GM10248 (cell line): ENCODE measurements at regions not wholly inside any gene's neighbourhood (a gene's known extent, or its start where the extent isn't known, plus 50 kb on each side); places are given as distances from the start of the nearest gene placed in this dataset.

ENCODE experiments used
- CTCF ChIA-PET: fragments of 300-600 bp; sonication (Branson Sonifier 250); formaldehyde crosslinking; extraction: SDS; loops from one replicate; lab custom pipeline; 2021; ENCODE audit warnings: antibody characterized with exemption; lab: Yijun Ruan, JAX
- POLR2A ChIA-PET: fragments of 350-650 bp; sonication (Branson Sonifier 250); formaldehyde crosslinking; extraction: SDS; loops from one replicate; lab custom pipeline; 2020; ENCODE audit warnings: antibody characterized with exemption; lab: Yijun Ruan, JAX
- DNase-seq: peaks from one replicate; pipeline ENCODE4 v3.0.0; 2012; ENCODE audit errors: extremely low spot score
- TF ChIP-seq, protein P1 (sequence below): IDR thresholded peaks from 2 replicates; pipeline ENCODE4 v1.5.1; 2012; ENCODE audit warnings: mild to moderate bottlenecking, low read depth; ENCODE audit errors: extremely low read depth, missing control alignments, control extremely low read depth

DNA sequence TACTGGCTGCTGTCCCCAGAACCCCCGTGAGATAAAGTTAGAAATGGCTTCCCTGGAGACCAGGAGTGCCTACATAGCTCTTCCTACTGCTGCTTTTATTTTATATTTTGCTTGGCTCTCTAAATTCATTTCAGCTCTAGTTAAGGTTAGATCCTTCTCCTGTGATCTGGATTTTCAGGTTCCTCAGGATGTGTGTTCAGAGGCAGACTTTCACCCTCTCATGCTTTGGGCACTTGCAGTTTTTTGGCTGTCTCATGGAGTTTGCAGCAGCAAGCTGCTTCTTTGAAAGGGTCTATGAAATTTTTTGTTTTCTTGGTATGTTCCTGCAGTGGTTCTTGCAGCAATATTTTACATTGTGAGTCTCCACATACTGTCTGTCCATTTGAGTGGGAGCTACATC is 93.3 kb downstream of the ATP23 start:
- POLR2A ChIA-PET, result no interaction called here
- TF ChIP-seq, protein P1, sequence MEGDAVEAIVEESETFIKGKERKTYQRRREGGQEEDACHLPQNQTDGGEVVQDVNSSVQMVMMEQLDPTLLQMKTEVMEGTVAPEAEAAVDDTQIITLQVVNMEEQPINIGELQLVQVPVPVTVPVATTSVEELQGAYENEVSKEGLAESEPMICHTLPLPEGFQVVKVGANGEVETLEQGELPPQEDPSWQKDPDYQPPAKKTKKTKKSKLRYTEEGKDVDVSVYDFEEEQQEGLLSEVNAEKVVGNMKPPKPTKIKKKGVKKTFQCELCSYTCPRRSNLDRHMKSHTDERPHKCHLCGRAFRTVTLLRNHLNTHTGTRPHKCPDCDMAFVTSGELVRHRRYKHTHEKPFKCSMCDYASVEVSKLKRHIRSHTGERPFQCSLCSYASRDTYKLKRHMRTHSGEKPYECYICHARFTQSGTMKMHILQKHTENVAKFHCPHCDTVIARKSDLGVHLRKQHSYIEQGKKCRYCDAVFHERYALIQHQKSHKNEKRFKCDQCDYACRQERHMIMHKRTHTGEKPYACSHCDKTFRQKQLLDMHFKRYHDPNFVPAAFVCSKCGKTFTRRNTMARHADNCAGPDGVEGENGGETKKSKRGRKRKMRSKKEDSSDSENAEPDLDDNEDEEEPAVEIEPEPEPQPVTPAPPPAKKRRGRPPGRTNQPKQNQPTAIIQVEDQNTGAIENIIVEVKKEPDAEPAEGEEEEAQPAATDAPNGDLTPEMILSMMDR, result no peak
- CTCF ChIA-PET, result no interaction called here
- no peak for DNase-seq

DNA sequence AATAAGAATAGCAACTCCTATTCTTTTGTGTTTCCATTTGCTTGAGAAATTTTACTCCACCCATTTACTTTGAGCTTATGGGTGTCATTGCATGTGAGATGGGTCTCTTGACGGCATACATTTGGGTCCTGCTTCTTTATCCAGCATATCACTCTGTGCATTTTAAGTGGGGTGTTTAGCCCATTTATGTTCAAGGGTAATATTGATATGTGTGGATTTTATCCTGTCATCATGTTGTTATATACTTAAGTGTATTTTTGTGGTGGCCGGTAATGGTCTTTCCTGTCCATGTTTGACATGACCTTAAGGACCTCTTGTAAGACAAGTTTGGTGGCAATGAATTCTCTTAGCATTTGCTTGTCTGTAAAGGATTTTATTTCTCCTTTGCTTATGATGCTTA is 100.1 kb downstream of the ATP23 start:
- TF ChIP-seq, protein P1, result no peak
- DNase-seq, result no peak
- POLR2A ChIA-PET, result no interaction called here
- CTCF ChIA-PET, result no interaction called here

DNA sequence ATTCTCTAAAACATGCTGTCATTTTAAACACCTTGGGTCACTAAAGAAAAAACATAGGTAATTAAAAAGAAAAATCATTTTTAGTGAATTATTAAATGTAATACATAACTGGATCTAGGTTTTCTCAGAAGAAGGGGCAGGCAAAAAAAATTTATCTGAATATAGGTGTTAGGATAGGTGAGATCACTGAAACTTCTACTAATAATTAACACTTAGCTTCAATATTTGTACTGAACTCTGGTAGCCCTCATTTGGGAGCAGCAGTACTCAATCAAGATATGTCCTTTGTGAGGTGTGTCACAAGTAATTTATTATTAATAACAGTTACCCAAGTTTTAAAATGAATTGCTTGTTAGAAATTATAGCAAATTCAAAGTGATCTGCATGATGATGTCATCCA is 103.6 kb downstream of the ATP23 start:
- no peak for DNase-seq
- CTCF ChIA-PET, result no interaction called here
- TF ChIP-seq, protein P1, result no peak
- POLR2A ChIA-PET, result no interaction called here

DNA sequence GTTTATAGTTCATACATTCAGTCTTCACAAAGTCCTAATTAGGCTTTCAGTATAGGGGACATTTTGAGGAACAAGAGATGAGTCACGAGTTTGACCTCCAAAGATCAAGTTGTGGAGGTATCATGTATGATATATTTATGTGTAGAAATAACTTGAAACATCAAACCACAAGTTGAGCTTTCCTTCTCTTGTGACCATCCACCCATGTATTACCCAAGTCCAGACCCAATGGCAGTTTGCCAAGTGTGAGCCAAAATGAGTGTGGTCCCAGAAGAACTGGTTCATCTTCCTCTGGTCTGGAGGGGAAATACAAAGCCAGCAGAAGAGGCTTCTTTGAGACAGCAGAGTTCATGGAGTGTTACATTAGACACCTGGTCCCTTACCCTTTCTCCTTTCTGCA is 104.9 kb downstream of the ATP23 start:
- TF ChIP-seq, protein P1, result no peak
- ChIA-PET CTCF (no interaction called here), POLR2A (no interaction called here)
- no peak for DNase-seq

DNA sequence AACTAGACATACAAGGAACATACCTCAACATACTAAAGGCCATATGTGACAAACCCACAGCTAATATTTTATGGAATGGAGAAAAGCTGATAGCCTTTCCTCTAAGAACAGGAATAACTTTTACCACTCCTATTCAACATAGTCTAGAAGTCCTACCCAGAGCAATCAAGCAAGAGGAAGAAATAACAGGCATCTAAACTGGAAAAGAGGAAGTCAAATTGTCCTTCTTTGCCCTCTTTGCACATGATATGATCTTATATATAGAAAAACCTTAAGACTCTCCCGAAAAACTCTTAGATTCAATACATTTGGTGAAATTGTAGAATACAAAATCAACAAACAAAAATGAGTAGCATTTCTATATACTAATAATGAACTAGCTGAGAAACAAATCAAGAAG is 110.0 kb downstream of the ATP23 start:
- ChIA-PET CTCF (no interaction called here), POLR2A (no interaction called here)

DNA sequence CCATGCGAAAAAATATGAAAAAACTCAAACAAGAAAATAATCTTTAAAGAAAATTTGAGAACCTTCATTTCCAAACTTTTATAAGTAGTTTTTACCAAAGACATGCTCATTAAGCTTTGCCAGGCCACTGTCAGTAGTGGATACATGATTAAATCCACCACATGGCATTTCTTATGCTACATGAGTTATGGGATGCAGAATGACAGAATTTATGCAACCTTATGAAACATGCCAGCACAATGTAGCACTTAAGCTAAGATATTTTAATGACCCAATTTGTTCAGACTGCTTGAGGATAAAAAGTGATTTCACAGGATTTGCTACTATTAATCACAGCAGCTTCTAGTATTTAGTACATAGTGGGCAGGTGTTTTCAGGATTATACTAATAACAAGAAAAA is 123.3 kb downstream of the ATP23 start:
- DNase-seq, result no peak
- TF ChIP-seq, protein P1, result no peak
- POLR2A ChIA-PET, result no interaction called here
- CTCF ChIA-PET, result no interaction called here

More for the DNA sequence above, 110.0 kb downstream of the ATP23 start:
- TF ChIP-seq, protein P1, result no peak
- DNase-seq, result no peak

DNA sequence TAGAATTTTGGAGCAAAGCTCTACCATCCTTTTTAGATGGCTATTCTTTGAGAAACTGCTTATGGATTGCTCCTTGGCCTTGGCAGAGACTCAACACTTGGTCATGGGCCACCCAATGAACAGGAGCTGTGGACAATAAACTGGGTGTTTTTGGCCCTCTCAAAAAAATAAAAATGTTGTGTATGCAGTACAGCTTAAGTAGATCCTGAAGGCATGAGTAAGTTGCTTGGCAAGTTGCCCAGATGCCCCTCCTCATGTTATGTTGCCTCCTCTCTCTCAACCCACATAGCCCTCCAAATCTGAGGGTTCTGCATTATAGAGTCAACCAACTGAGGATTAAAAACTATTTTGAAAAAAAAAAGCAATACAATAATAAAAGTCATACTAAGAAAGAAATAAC is 124.9 kb downstream of the ATP23 start:
- CTCF ChIA-PET, result no interaction called here
- no peak for DNase-seq
- POLR2A ChIA-PET, result no interaction called here

More for the DNA sequence above, 124.9 kb downstream of the ATP23 start:
- TF ChIP-seq, protein P1, result no peak
